B cell (primary cell): ENCODE measurements at regions not wholly inside any gene's neighbourhood (a gene's known extent, or its start where the extent isn't known, plus 50 kb on each side); places are given as distances from the start of the nearest gene placed in this dataset.

ENCODE experiments used
- ATAC-seq: fragments of 200-7000 bp; cut with Tn5 transposase; one replicate; pipeline ENCODE4 v1.10.0; 2021; ENCODE audit warnings: low read depth, mild to moderate bottlenecking, moderate number of reproducible peaks, moderate library complexity
- CTCF ChIA-PET: fragments of 350-600 bp; sonication (Branson Sonifier 250); formaldehyde crosslinking; loops from one replicate; lab custom pipeline; 2021; ENCODE audit warnings: antibody characterized with exemption, inconsistent platforms; lab: Charles Lee
- POLR2A ChIA-PET: fragments of 350-600 bp; sonication (Branson Sonifier 250); formaldehyde crosslinking; loops from one replicate; lab custom pipeline; 2021; ENCODE audit warnings: antibody characterized with exemption; lab: Charles Lee
- DNase-seq: peaks from one replicate; pipeline ENCODE4 v3.0.0; 2013
- H2AFZ ChIP-seq: 2 replicates; pipeline ENCODE4 v1.6.1; 2012; ENCODE audit warnings: mild to moderate bottlenecking, low read depth, low read length; ENCODE audit not compliant: insufficient read depth, poor library complexity, severe bottlenecking
- H3K27ac ChIP-seq, 2 donors: 1 replicate in 1 of 2; 2 replicates in 1 of 2; pipeline ENCODE4 v1.5.1; 2012 to 2013; ENCODE audit warnings: low read length in 2 of 2, mild to moderate bottlenecking in 2 of 2, moderate library complexity in 1 of 2
- H3K27me3 ChIP-seq, 4 experiments: fragments of 200-600 bp in 1 of 4; sonication (generic) in 1 of 4; replicated peaks in 1 of 4; 1 replicate in 2 of 4; 2 replicates in 2 of 4; pipeline versions ENCODE4 v1.6.1 to v1.7.0; 2013 to 2016; ENCODE audit warnings: low read length in 3 of 4, mild to moderate bottlenecking in 2 of 4, mixed read lengths in 1 of 4, moderate library complexity in 1 of 4; ENCODE audit not compliant: insufficient read depth in 4 of 4, control insufficient read depth in 3 of 4; ENCODE audit errors: control extremely low read depth in 1 of 4
- H3K36me3 ChIP-seq, 2 experiments: replicated peaks in 1 of 2; 1 replicate in 1 of 2; 2 replicates in 1 of 2; pipeline versions ENCODE4 v1.6.1 to v1.7.1; 2013; ENCODE audit warnings: low read length in 1 of 2; ENCODE audit not compliant: insufficient read depth in 2 of 2, control insufficient read depth in 1 of 2; ENCODE audit errors: control extremely low read depth in 1 of 2, extremely low read depth in 1 of 2
- H3K4me1 ChIP-seq, 2 donors: fragments of 200-600 bp in 1 of 2; sonication (generic) in 1 of 2; 1 replicate in 1 of 2; 2 replicates in 1 of 2; pipeline versions ENCODE4 v1.5.1 to v1.6.1; 2013 to 2017; ENCODE audit warnings: low read length in 2 of 2; ENCODE audit not compliant: control insufficient read depth in 2 of 2, insufficient read depth in 2 of 2
- H3K4me2 ChIP-seq: replicated peaks from 2 replicates; pipeline ENCODE3; 2012; ENCODE audit warnings: mild to moderate bottlenecking, low read depth, low read length; ENCODE audit not compliant: poor library complexity, severe bottlenecking
- H3K4me3 ChIP-seq, 5 experiments: fragments of 200-600 bp in 1 of 5; sonication (generic) in 1 of 5; 1 replicate in 3 of 5; 2 replicates in 2 of 5; pipeline versions ENCODE4 v1.5.1 to v1.7.0; 2011 to 2016; ENCODE audit warnings: low read length in 4 of 5, mild to moderate bottlenecking in 4 of 5, low read depth in 2 of 5, control low read depth in 1 of 5, moderate library complexity in 1 of 5; ENCODE audit not compliant: insufficient read depth in 1 of 5; ENCODE audit errors: control extremely low read depth in 1 of 5, extremely low read depth in 1 of 5
- H3K79me2 ChIP-seq: fragments of 200-600 bp; sonication (generic); one replicate; pipeline ENCODE4 v1.6.0; 2016; ENCODE audit warnings: low read length; ENCODE audit not compliant: control insufficient read depth, insufficient read depth
- H3K9ac ChIP-seq: fragments of 200-600 bp; sonication (generic); 2 replicates; pipeline ENCODE4 v1.6.1; 2017; ENCODE audit warnings: mild to moderate bottlenecking, low read length, moderate library complexity
- H3K9me3 ChIP-seq, 3 donors: one replicate each; pipeline versions ENCODE4 v1.6.1 to v1.7.1; 2013; ENCODE audit warnings: low read length in 2 of 3; ENCODE audit not compliant: control insufficient read depth in 2 of 3, insufficient read depth in 1 of 3; ENCODE audit errors: control extremely low read depth in 1 of 3
- H4K20me1 ChIP-seq: 2 replicates; pipeline ENCODE4 v1.6.0; 2012; ENCODE audit warnings: mild to moderate bottlenecking, low read length; ENCODE audit not compliant: insufficient read depth, control insufficient read depth, poor library complexity, severe bottlenecking
- H3K27ac Mint-ChIP-seq: one replicate; pipeline ENCODE4 v1.8.0; 2021; ENCODE audit warnings: mixed read lengths
- H3K27me3 Mint-ChIP-seq: one replicate; pipeline ENCODE4 v1.8.0; 2021; ENCODE audit warnings: mixed read lengths
- H3K4me1 Mint-ChIP-seq: one replicate; pipeline ENCODE4 v1.8.0; 2021; ENCODE audit warnings: mixed read lengths
- H3K4me3 Mint-ChIP-seq: one replicate; pipeline ENCODE4 v1.8.0; 2021; ENCODE audit warnings: mixed read lengths
- H3K9me3 Mint-ChIP-seq: one replicate; pipeline ENCODE4 v1.8.0; 2022; ENCODE audit warnings: mixed read lengths; ENCODE audit not compliant: insufficient read depth
- EZH2 ChIP-seq: IDR thresholded peaks from 2 replicates; pipeline ENCODE4 v1.6.1; 2012; ENCODE audit warnings: borderline replicate concordance, low read depth, mild to moderate bottlenecking, moderate library complexity, low read length; ENCODE audit not compliant: insufficient read depth, poor library complexity, severe bottlenecking
- WGBS: methylation state at CpG from one replicate; pipeline ENCODE4 v1.1.5; 2013; ENCODE audit warnings: missing lambda C conversion rate; ENCODE audit not compliant: insufficient coverage; 5-methylcytosine and 5-hydroxymethylcytosine counted together
- intact Hi-C: fragments of 100-400 bp; cut with micrococcal nuclease; formaldehyde crosslinking; loops from one replicate; pipeline ENCODE4 v1.10.0; 2022
- TF ChIP-seq, protein P1 (sequence below): fragments of 200-600 bp; IDR thresholded peaks from one replicate; pipeline ENCODE4 v1.8.0; 2022; ENCODE audit warnings: antibody characterized with exemption, mild to moderate bottlenecking

GRCh38 chr1:185377831-185378230 lies 60.8 kb upstream of the IVNS1ABP start:
- H3K79me2 ChIP-seq = no peaks in the 10 kb centered on the region
- CTCF ChIA-PET = no interaction called here
- no CpG with 5 or more reads among the region's 3 CpGs for WGBS

DNA sequence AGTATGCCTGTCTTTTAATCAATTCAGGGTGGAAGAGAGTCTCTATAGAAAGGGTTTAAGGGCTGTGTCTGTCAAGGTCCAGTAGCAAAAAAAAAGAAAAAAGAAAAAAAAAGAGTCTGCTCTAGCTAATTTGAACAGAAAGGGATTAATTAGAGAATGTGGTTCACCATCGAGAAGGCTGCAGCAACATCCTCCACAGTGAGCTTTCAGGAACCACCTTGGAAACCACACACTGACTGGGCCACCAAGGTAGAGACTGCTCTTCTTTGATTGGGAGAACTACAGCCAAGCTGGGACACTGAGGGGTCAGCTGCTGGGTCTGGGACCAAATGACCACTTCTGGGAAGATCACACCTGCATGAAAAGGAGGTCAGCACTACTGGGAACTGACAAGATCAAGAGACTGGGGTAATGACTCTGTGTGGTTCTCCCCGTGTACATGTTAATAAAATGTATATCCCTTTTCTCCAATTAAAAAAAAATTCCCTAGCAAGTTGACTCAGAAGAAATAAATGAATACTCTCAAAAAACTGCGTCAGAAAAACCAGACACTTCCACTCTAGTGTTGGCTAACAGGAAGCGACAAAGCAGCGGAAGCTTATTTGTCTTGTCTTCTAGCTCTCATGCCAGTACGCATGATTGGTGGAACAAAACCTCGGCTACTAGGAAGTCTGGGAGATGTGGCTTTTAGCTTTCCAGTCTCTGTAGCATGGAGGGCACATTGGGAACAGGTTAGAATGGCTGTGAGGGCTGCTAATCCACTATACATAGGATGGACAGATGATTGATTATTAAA lies 60.0 kb upstream of the IVNS1ABP start:
- H3K27me3 Mint-ChIP-seq = no peaks in the 10 kb centered on the region
- H3K4me3 Mint-ChIP-seq = no peak overlapping the region
- ATAC-seq (no peak), DNase-seq (no peak)
- H3K4me3 ChIP-seq = no peak overlapping the region
- H3K4me2 ChIP-seq = no peak overlapping the region
- no peak overlapping the region for H2AFZ ChIP-seq
- H3K9me3 ChIP-seq = no peaks in the 10 kb centered on the region
- no peak overlapping the region for H3K27ac ChIP-seq
- no peak overlapping the region for H3K9ac ChIP-seq
- no peaks in the 10 kb centered on the region for H3K79me2 ChIP-seq
- WGBS = 76% methylated on average over 6 of the region's 7 CpGs
- H3K4me1 Mint-ChIP-seq = peaks cover 7% of the 10 kb centered on the region
- no peaks in the 10 kb centered on the region for H4K20me1 ChIP-seq
- CTCF ChIA-PET = interaction anchor here (1.5 kb wide), 1 partner anchor 294 kb away, joined by 3 read pairs; no protein-coding TSS in a partner anchor
- H3K36me3 ChIP-seq = no peaks in the 10 kb centered on the region
- no peak for TF ChIP-seq EZH2
- TF ChIP-seq, protein P1, sequence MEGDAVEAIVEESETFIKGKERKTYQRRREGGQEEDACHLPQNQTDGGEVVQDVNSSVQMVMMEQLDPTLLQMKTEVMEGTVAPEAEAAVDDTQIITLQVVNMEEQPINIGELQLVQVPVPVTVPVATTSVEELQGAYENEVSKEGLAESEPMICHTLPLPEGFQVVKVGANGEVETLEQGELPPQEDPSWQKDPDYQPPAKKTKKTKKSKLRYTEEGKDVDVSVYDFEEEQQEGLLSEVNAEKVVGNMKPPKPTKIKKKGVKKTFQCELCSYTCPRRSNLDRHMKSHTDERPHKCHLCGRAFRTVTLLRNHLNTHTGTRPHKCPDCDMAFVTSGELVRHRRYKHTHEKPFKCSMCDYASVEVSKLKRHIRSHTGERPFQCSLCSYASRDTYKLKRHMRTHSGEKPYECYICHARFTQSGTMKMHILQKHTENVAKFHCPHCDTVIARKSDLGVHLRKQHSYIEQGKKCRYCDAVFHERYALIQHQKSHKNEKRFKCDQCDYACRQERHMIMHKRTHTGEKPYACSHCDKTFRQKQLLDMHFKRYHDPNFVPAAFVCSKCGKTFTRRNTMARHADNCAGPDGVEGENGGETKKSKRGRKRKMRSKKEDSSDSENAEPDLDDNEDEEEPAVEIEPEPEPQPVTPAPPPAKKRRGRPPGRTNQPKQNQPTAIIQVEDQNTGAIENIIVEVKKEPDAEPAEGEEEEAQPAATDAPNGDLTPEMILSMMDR = no peak
- no peak overlapping the region for H3K27ac Mint-ChIP-seq
- peaks cover 5% of the 10 kb centered on the region for H3K9me3 Mint-ChIP-seq
- no peaks in the 10 kb centered on the region for H3K27me3 ChIP-seq
- POLR2A ChIA-PET = no interaction called here
- intact Hi-C loops = no loop called here
- peaks cover 0 to 3% of the 10 kb centered on the region in 2 donors for H3K4me1 ChIP-seq

More at GRCh38 chr1:185377831-185378230, 60.8 kb upstream of the IVNS1ABP start:
- H3K4me3 Mint-ChIP-seq = no peak overlapping the region
- Histone ChIP-seq H3K36me3 (no peaks in the 10 kb centered on the region), H2AFZ (no peak overlapping the region), H3K9ac (no peak overlapping the region), H3K27ac (no peak overlapping the region), H4K20me1 (no peaks in the 10 kb centered on the region), H3K4me2 (no peak overlapping the region), H3K9me3 (no peaks in the 10 kb centered on the region), H3K4me1 (peaks cover 0 to 3% of the 10 kb centered on the region in 2 donors), H3K4me3 (no peak overlapping the region), H3K27me3 (no peaks in the 10 kb centered on the region)
- intact Hi-C loops = no loop called here
- no peak for ATAC-seq
- peaks cover 7% of the 10 kb centered on the region for H3K4me1 Mint-ChIP-seq
- no peak overlapping the region for H3K27ac Mint-ChIP-seq
- peaks cover 5% of the 10 kb centered on the region for H3K9me3 Mint-ChIP-seq
- TF ChIP-seq, protein P1 = no peak
- TF ChIP-seq EZH2 = no peak
- DNase-seq = no peak
- H3K27me3 Mint-ChIP-seq = no peaks in the 10 kb centered on the region
- POLR2A ChIA-PET = no interaction called here
